Mesothelial cell of epicardium (in vitro differentiated cells): ENCODE measurements at regions not wholly inside any gene's neighbourhood (a gene's known extent, or its start where the extent isn't known, plus 50 kb on each side); places are given as distances from the start of the nearest gene placed in this dataset.

Source experiments
- DNase-seq, 2 experiments: peaks; one replicate each; pipeline ENCODE4 v3.0.0; 2021; ENCODE audit warnings: low spot score in 2 of 2; ENCODE audit not compliant: unreplicated experiment in 2 of 2
- H3K27ac Mint-ChIP-seq: 2 replicates; pipeline ENCODE4 v1.8.0; 2021; ENCODE audit warnings: mixed read lengths
- H3K27me3 Mint-ChIP-seq: 2 replicates; pipeline ENCODE4 v1.8.0; 2021; ENCODE audit warnings: low read depth, mixed read lengths
- H3K36me3 Mint-ChIP-seq: 2 replicates; pipeline ENCODE4 v1.8.0; 2021; ENCODE audit warnings: mixed read lengths
- H3K4me1 Mint-ChIP-seq: 2 replicates; pipeline ENCODE4 v1.8.0; 2021; ENCODE audit warnings: mixed read lengths
- H3K4me3 Mint-ChIP-seq: 2 replicates; pipeline ENCODE4 v1.8.0; 2021; ENCODE audit warnings: mild to moderate bottlenecking, moderate library complexity, mixed read lengths
- H3K9me3 Mint-ChIP-seq: 2 replicates; pipeline ENCODE4 v1.8.0; 2021; ENCODE audit warnings: mixed read lengths
- CTCF ChIP-seq: fragments of 200-600 bp; sonication (generic); IDR thresholded peaks from one replicate; pipeline ENCODE4 v1.5.0; 2021; ENCODE audit warnings: antibody characterized with exemption; ENCODE audit not compliant: unreplicated experiment

DNA sequence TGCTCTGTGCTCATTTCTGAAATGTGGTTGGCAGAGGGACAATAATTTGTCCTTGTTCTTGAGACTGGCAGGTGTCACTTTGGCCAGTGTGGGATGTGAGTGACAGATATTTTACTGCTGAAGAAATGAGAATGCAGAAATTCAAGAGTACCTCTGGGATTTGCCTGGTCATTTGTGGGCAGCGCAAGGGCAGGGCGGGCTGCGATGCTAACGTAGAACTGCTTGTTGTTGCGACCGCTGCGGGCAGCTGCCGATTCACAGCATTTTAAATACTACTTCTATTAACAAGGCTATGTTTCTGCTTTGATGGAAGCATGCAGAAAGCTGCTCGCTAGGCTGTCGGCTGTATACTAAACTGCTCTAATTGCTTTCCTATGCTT lies 268.6 kb downstream of the FIGN start:
- TF ChIP-seq CTCF = no peak
- DNase-seq = no peak
- peaks cover 8% of the 10 kb centered on the region for H3K4me1 Mint-ChIP-seq
- no peaks in the 10 kb centered on the region for H3K36me3 Mint-ChIP-seq
- H3K27me3 Mint-ChIP-seq = peaks cover 7% of the 10 kb centered on the region
- H3K9me3 Mint-ChIP-seq = no peaks in the 10 kb centered on the region
- H3K4me3 Mint-ChIP-seq = no peak overlapping the region
- H3K27ac Mint-ChIP-seq = no peak overlapping the region

- no peak for DNase-seq
- H3K27ac Mint-ChIP-seq = no peak overlapping the region
- peaks cover 7% of the 10 kb centered on the region for H3K27me3 Mint-ChIP-seq
- H3K4me1 Mint-ChIP-seq = peaks cover 8% of the 10 kb centered on the region
- TF ChIP-seq CTCF = no peak
- no peak overlapping the region for H3K4me3 Mint-ChIP-seq
- no peaks in the 10 kb centered on the region for H3K36me3 Mint-ChIP-seq
- no peaks in the 10 kb centered on the region for H3K9me3 Mint-ChIP-seq
Measured at GRCh38 chr2:163466331-163467250, 269.2 kb downstream of the FIGN start.

DNA sequence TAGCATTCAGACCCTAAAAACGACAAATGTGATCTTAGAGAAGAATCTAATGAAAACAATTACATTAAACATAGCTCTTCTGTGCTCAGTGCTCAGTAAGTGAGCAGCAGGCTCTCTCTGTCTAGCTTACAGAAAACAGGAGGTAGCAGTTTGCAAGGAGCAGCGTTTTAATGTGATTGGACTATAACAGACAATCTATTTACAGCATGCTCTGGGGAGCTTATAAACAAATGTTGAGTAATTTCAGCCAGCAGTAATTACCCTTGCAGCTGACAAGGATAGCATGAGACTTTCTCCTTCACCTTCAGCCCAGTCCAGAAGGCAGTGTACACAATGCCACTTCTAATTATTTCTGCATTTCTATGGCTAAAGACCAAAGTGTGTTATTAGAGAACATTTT lies 270.4 kb downstream of the FIGN start:
- no peak for TF ChIP-seq CTCF
- no peak overlapping the region for H3K4me3 Mint-ChIP-seq
- no peaks in the 10 kb centered on the region for H3K9me3 Mint-ChIP-seq
- H3K27me3 Mint-ChIP-seq = peaks cover 7% of the 10 kb centered on the region
- H3K4me1 Mint-ChIP-seq = peaks cover 8% of the 10 kb centered on the region
- DNase-seq = no peak
- H3K27ac Mint-ChIP-seq = no peak overlapping the region
- no peaks in the 10 kb centered on the region for H3K36me3 Mint-ChIP-seq

DNA sequence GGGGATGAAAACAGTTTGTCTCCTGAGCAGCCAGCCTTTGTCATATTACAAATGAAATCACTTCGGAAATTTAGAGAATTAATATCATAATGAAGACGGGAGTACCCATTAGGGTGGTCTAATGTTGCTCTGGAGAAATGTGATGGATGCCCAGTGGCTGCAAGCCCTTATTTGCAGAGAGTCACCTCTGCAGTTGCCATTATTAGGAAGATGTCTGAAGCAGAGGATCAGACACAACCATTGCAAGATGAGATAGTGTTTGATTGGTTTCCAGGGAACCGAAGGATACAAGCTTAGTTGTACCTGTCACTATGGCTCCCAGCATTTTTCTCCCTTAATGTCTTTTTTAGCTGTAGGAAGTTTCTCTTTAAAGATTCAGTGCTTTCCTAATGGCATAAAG lies 272.4 kb downstream of the FIGN start:
- no peak for DNase-seq
- no peak overlapping the region for H3K4me3 Mint-ChIP-seq
- peaks cover 8% of the 10 kb centered on the region for H3K4me1 Mint-ChIP-seq
- no peak overlapping the region for H3K27ac Mint-ChIP-seq
- no peaks in the 10 kb centered on the region for H3K9me3 Mint-ChIP-seq
- TF ChIP-seq CTCF = no peak
- no peaks in the 10 kb centered on the region for H3K36me3 Mint-ChIP-seq
- H3K27me3 Mint-ChIP-seq = peaks cover 6% of the 10 kb centered on the region

DNA sequence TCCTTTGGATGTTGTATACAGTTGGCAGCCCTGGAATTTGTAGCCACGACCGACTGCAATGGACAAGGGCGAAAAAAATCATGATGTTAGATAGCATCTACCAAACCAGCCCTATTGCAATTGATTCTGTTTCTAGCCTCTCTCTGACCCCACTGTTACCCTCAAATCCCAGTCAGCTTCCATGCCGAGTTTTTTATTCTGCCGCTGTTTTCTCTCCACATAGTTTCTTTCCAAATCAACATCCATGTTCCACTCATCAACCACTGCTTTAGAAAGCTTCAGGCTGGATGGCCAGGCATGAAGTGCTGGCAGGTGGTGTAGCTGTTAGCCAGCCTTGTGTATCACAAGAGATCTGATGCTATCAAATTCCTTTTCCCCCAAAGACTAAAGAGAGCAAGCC lies 272.8 kb downstream of the FIGN start:
- no peak overlapping the region for H3K4me3 Mint-ChIP-seq
- peaks cover 6% of the 10 kb centered on the region for H3K27me3 Mint-ChIP-seq
- TF ChIP-seq CTCF = no peak
- no peak for DNase-seq
- no peaks in the 10 kb centered on the region for H3K36me3 Mint-ChIP-seq
- H3K27ac Mint-ChIP-seq = no peak overlapping the region
- H3K9me3 Mint-ChIP-seq = no peaks in the 10 kb centered on the region
- peaks cover 8% of the 10 kb centered on the region for H3K4me1 Mint-ChIP-seq
